Erythroblast (primary cell): ENCODE measurements at regions not wholly inside any gene's neighbourhood (a gene's known extent, or its start where the extent isn't known, plus 50 kb on each side); places are given as distances from the start of the nearest gene placed in this dataset.
"Not testable (repeated sequence)": the region's sequence is repeated elsewhere in the genome, so short reads cannot be mapped to it uniquely, and the experiment has no call there.

Experiments used
- DNase-seq, 2 experiments: peaks; one replicate each; lab custom pipeline; 2025; lab: John Stamatoyannopoulos, UW
- GATA1 ChIP-seq: IDR thresholded peaks from 2 replicates; pipeline ENCODE4 v1.6.1; 2011; ENCODE audit warnings: low read depth, mild to moderate bottlenecking, control low read depth, low read length, moderate library complexity
- POLR2A ChIP-seq: IDR thresholded peaks from 2 replicates; pipeline ENCODE4 v1.6.1; 2011; ENCODE audit warnings: mild to moderate bottlenecking, low read length

GRCh38 chrX:76931518-76931917, 504.0 kb downstream of the MAGEE1 start:
- DNase-seq: no peak
- no peak for TF ChIP-seq POLR2A
- TF ChIP-seq GATA1: no peak

- no peak for DNase-seq
- TF ChIP-seq GATA1 (no peak), POLR2A (no peak)
Observed at GRCh38 chrX:76957485-76957884, 489.7 kb upstream of the FGF16 start.

GRCh38 chrX:76971393-76972376, 475.5 kb upstream of the FGF16 start:
- no peak for DNase-seq
- no peak for TF ChIP-seq POLR2A
- TF ChIP-seq GATA1: no peak

GRCh38 chrX:76977452-76977851, 469.7 kb upstream of the FGF16 start:
- TF ChIP-seq GATA1: no peak
- no peak for TF ChIP-seq POLR2A

GRCh38 chrX:76987381-76987780, 459.8 kb upstream of the FGF16 start:
- TF ChIP-seq GATA1 (no peak), POLR2A (no peak)

More at GRCh38 chrX:76977452-76977851, 469.7 kb upstream of the FGF16 start:
- no peak for DNase-seq

DNA sequence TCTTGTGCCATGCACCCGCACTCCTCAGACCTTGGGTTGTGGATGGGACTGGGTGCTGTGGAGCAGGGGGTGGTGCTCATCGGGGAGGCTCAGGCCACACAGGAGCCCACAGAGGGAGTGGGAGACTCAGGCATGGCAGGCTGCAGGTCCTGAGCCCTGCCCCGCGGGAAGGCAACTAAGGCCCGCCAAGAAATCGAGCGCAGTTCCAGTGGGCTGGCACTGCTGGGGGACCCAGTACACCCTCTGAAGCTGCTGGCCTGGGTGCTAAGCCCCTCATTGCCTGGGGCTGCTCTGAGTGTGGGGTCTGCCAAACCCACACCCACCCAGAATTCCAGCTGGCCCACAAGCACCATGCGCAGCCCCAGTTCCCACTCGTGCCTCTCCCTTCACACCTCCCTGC, 450.5 kb upstream of the FGF16 start:
- no peak for DNase-seq
- TF ChIP-seq GATA1: no peak
- TF ChIP-seq POLR2A: no peak

More at GRCh38 chrX:76987381-76987780, 459.8 kb upstream of the FGF16 start:
- DNase-seq: no peak

DNA sequence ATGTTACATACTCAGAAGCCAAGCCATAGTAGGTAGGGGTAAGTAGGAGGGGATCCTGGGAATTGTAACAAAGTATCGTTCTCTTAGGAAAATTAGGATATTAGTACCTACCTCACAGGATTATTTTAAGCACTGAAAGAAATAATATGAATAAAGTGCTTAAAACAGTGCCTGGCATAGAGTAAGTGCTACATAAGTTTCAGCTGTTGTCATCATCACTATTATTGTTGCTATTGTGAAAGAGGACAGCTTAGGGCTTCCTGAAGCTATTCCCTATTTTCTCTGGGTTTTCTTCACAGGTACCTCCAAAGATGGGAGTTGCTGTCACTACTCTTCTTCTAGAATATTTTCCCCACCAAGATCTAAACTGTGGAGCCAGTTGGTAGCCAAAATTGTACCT, 443.7 kb upstream of the FGF16 start:
- TF ChIP-seq GATA1: no peak
- no peak for TF ChIP-seq POLR2A

DNA sequence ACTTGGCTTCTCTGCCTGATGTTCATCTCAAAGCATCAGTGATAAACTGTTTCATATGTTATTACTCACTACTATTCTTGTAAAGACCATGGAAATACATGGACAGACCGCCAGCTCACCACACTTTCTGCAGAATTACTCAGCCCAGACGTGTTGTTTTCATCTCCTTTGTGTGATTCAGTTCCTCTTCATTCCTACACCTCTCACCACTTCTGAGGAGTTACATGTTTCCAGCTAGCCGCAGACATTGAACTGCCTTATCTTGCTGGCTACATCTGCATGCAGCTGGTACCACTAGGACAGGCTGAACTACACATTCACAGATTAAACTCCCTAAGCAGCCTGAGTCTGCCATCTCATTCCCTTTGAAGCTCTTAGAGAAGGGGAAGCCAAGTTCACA, 443.2 kb upstream of the FGF16 start:
- TF ChIP-seq GATA1 (no peak), POLR2A (no peak)
- peak; percentile 18 to 60 for DNase-seq

More for the DNA sequence above, 443.7 kb upstream of the FGF16 start:
- no peak for DNase-seq

DNA sequence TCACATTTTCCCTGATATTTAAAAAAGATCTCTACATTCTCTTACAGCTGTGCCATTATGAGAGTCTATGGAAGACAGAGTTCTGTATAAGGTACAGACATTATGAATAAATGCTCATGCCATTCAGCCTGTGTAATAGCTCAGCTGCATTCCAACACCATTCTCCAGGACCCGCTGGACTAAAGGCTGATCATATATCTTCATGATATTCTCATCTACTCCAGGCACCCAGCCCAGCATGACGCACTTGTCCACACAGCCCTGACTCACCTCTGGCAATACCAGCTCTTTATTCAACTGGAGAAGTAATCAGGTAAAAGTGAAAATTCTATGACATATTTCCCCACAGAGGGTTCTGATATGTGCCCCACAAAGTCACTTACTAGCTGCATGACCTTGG, 437.5 kb upstream of the FGF16 start:
- no peak for DNase-seq
- no peak for TF ChIP-seq POLR2A

GRCh38 chrX:77014377-77015372, 432.5 kb upstream of the FGF16 start:
- peak in 1 of 2 experiments; percentile 0 for DNase-seq
- no peak for TF ChIP-seq GATA1

DNA sequence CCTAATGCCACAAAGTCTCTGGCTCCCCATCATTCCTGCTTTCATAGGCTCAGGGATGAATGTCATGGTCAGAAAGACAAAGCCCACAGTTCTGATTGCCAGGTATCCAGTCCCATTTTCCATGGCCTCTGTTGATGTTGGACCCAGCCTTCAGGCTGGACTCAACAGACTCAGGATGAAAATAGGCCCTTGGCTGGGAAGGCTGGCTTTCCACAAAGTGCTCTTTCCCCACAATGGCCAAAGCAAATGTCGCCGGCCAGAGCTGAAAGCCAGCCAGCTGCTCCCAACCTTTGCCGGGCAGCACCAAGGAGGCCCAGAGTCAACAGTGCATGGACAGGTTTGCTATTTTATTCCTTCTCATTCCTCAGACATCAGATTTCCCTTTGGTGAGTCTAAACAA, 430.1 kb upstream of the FGF16 start:
- TF ChIP-seq GATA1: no peak
- TF ChIP-seq POLR2A: no peak
- no peak for DNase-seq

DNA sequence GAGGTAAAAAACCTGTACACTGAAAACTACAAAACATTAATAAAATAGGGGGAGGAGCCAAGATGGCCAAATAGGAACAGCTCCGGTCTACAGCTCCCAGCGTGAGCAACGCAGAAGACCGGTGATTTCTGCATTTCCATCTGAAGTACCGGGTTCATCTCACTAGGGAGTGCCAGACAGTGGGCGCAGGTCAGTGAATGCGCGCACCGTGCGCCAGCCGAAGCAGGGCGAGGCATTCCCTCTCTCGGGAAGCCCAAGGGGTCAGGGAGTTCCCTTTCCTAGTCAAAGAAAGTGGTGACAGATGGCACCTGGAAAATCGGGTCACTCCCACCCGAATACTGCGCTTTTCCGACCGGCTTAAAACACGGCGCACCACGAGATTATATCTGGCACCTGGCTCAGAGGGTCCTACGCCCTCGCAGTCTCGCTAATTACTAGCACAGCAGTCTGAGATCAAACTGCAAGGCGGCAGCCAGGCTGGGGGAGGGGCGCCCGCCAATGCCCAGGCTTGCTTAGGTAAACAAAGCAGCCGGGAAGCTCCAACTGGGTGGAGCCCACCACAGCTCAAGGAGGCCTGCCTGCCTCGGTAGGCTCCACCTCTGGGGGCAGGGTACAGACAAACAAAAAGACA, 400.9 kb upstream of the FGF16 start:
- DNase-seq: not testable (repeated sequence)

- TF ChIP-seq POLR2A (no peak), GATA1 (no peak)
- DNase-seq: no peak
Observed at GRCh38 chrX:77060572-77060971, 386.6 kb upstream of the FGF16 start.
